GM23338 (cell line): ENCODE measurements at regions not wholly inside any gene's neighbourhood (a gene's known extent, or its start where the extent isn't known, plus 50 kb on each side); places are given as distances from the start of the nearest gene placed in this dataset.
A peak's percentile ranks its signal among the peaks of the same experiment; 100 is the strongest.

Source experiments
- ATAC-seq: fragments of 200-7000 bp; cut with Tn5 transposase; 3 replicates; pipeline ENCODE4 v1.9.1; 2020
- DNase-seq: peaks from one replicate; pipeline ENCODE4 v3.0.0-alpha.2; 2015; ENCODE audit warnings: low spot score
- H2AFZ ChIP-seq: fragments of 200-600 bp; sonication (generic); 2 replicates; pipeline ENCODE4 v1.8.0; 2016; ENCODE audit warnings: antibody characterized with exemption, mild to moderate bottlenecking, moderate library complexity
- H3F3A ChIP-seq: fragments of 200-600 bp; sonication (generic); replicated peaks from 2 replicates; pipeline ENCODE4 v1.8.0; 2017; ENCODE audit warnings: antibody characterized with exemption, mixed run types, low read depth
- H3K27ac ChIP-seq: fragments of 200-600 bp; sonication (generic); 2 replicates; pipeline ENCODE4 v1.6.1; 2016; ENCODE audit warnings: low read depth
- H3K27me3 ChIP-seq: fragments of 200-600 bp; sonication (generic); 2 replicates; pipeline ENCODE4 v1.8.0; 2016; ENCODE audit warnings: mild to moderate bottlenecking, mixed run types, moderate library complexity; ENCODE audit not compliant: insufficient read depth
- H3K36me3 ChIP-seq: fragments of 200-600 bp; sonication (generic); 2 replicates; pipeline ENCODE4 v1.8.0; 2016; ENCODE audit warnings: mild to moderate bottlenecking; ENCODE audit not compliant: insufficient read depth
- H3K4me1 ChIP-seq: fragments of 200-600 bp; sonication (generic); 2 replicates; pipeline ENCODE4 v1.8.0; 2016; ENCODE audit warnings: mild to moderate bottlenecking, moderate library complexity; ENCODE audit not compliant: insufficient read depth
- H3K4me2 ChIP-seq: fragments of 200-600 bp; sonication (generic); 2 replicates; pipeline ENCODE4 v1.7.1; 2017; ENCODE audit warnings: mixed run types
- H3K4me3 ChIP-seq: fragments of 200-600 bp; sonication (generic); 2 replicates; pipeline ENCODE4 v1.6.1; 2016; ENCODE audit warnings: mixed run types
- H3K79me2 ChIP-seq: fragments of 200-600 bp; sonication (generic); replicated peaks from 2 replicates; pipeline ENCODE4 v1.8.0; 2017; ENCODE audit warnings: mild to moderate bottlenecking; ENCODE audit not compliant: insufficient read depth
- H3K9me2 ChIP-seq: fragments of 200-600 bp; sonication (generic); 2 replicates; pipeline ENCODE4 v1.8.0; 2017; ENCODE audit not compliant: insufficient read depth
- H4K20me1 ChIP-seq: fragments of 200-600 bp; sonication (generic); replicated peaks from 2 replicates; pipeline ENCODE4 v1.8.0; 2017; ENCODE audit warnings: mild to moderate bottlenecking; ENCODE audit not compliant: insufficient read depth
- H3K27ac Mint-ChIP-seq: 2 replicates; pipeline ENCODE4 v1.8.0; 2020; ENCODE audit warnings: inconsistent platforms, mild to moderate bottlenecking, moderate library complexity, mixed read lengths
- H3K27me3 Mint-ChIP-seq: 3 replicates; pipeline ENCODE4 v1.8.0; 2022; ENCODE audit warnings: low read depth, mild to moderate bottlenecking, moderate library complexity, mixed read lengths, inconsistent platforms; ENCODE audit not compliant: insufficient read depth, poor library complexity
- H3K36me3 Mint-ChIP-seq: 3 replicates; pipeline ENCODE4 v1.8.0; 2021; ENCODE audit warnings: low read depth, mild to moderate bottlenecking, inconsistent platforms, moderate library complexity, mixed read lengths
- H3K4me1 Mint-ChIP-seq: 3 replicates; pipeline ENCODE4 v1.8.0; 2020; ENCODE audit warnings: mild to moderate bottlenecking, inconsistent platforms, mixed read lengths
- H3K4me3 Mint-ChIP-seq: 3 replicates; pipeline ENCODE4 v1.8.0; 2021; ENCODE audit warnings: moderate library complexity, mild to moderate bottlenecking, inconsistent platforms, mixed read lengths
- H3K9me3 Mint-ChIP-seq: 3 replicates; pipeline ENCODE4 v1.8.0; 2020; ENCODE audit warnings: moderate library complexity, mild to moderate bottlenecking, inconsistent platforms, mixed read lengths
- CTCF ChIP-seq, 2 experiments: fragments of 200-600 bp in 1 of 2; sonication (generic) in 1 of 2; conservative IDR thresholded peaks; 2 replicates each; pipeline versions ENCODE4 v1.5.1 to v1.6.1; 2016 to 2017; ENCODE audit warnings: antibody characterized with exemption in 2 of 2, low read depth in 2 of 2, mild to moderate bottlenecking in 2 of 2, moderate library complexity in 1 of 2
- ETS1 ChIP-seq: IDR thresholded peaks from 2 replicates; pipeline ENCODE4 v1.6.1; 2016; ENCODE audit warnings: antibody characterized with exemption
- EZH2 ChIP-seq: fragments of 200-600 bp; sonication (generic); IDR thresholded peaks from one replicate; pipeline ENCODE4 v1.8.0; 2017; ENCODE audit warnings: antibody characterized with exemption, mild to moderate bottlenecking, low read depth; ENCODE audit not compliant: unreplicated experiment
- EZH2phosphoT487 ChIP-seq: fragments of 200-600 bp; sonication (generic); IDR thresholded peaks from one replicate; pipeline ENCODE4 v1.8.1; 2018; ENCODE audit warnings: antibody characterized with exemption; ENCODE audit not compliant: unreplicated experiment
- JUNB ChIP-seq: IDR thresholded peaks from one replicate; pipeline ENCODE4 v1.6.1; 2016; ENCODE audit warnings: antibody characterized with exemption; ENCODE audit not compliant: unreplicated experiment
- NANOG ChIP-seq: IDR thresholded peaks from 2 replicates; pipeline ENCODE4 v1.6.1; 2016; ENCODE audit warnings: antibody characterized with exemption, borderline replicate concordance
- POLR2AphosphoS5 ChIP-seq: IDR thresholded peaks from 2 replicates; pipeline ENCODE4 v1.6.1; 2016; ENCODE audit warnings: antibody characterized with exemption, low read depth
- REST ChIP-seq: IDR thresholded peaks from one replicate; pipeline ENCODE4 v1.6.1; 2018; ENCODE audit warnings: antibody characterized with exemption; ENCODE audit not compliant: unreplicated experiment
- STAT1 ChIP-seq: IDR thresholded peaks from one replicate; pipeline ENCODE4 v1.6.1; 2016; ENCODE audit warnings: antibody characterized with exemption; ENCODE audit not compliant: unreplicated experiment
- ZNF114 ChIP-seq: fragments of 250-450 bp; sonication (Bioruptor Pico); IDR thresholded peaks from 2 replicates; pipeline ENCODE4 v1.5.0; 2020; ENCODE audit warnings: mild to moderate bottlenecking, moderate library complexity

- Histone ChIP-seq H2AFZ (no peak overlapping the region), H3K4me3 (no peak overlapping the region), H4K20me1 (no peaks in the 10 kb centered on the region), H3K36me3 (no peaks in the 10 kb centered on the region), H3K27me3 (no peaks in the 10 kb centered on the region), H3K27ac (no peak overlapping the region), H3K4me1 (peaks cover 34% of the 10 kb centered on the region), H3K9me2 (no peaks in the 10 kb centered on the region), H3K79me2 (no peaks in the 10 kb centered on the region), H3K4me2 (peak overlapping the region; percentile 23; the same call in 1 of the 2 replicates), H3F3A (0 out of 2 replicates have a peak, but pooled peaks cover 3% of the 10 kb centered on the region)
- DNase-seq = no peak
- Mint-ChIP-seq H3K27ac (0 out of 2 replicates have a peak overlapping the region, but pooled peaks have one; percentile 45), H3K4me3 (no peak overlapping the region), H3K4me1 (peaks cover 27% of the 10 kb centered on the region), H3K9me3 (peaks cover 13% of the 10 kb centered on the region), H3K27me3 (no peaks in the 10 kb centered on the region), H3K36me3 (peaks cover 15% of the 10 kb centered on the region)
- TF ChIP-seq STAT1 = no peak
- ATAC-seq = no peak
These were observed 261.2 kb upstream of the FSIP2 start for GRCh38 chr2:185477452-185477851.

- Mint-ChIP-seq H3K4me1 (peaks cover 17% of the 10 kb centered on the region), H3K4me3 (no peak overlapping the region), H3K27ac (no peak overlapping the region), H3K36me3 (peaks cover 27% of the 10 kb centered on the region), H3K9me3 (peaks cover 24% of the 10 kb centered on the region), H3K27me3 (no peaks in the 10 kb centered on the region)
- Histone ChIP-seq H3F3A (no peaks in the 10 kb centered on the region), H3K4me1 (peaks cover 18% of the 10 kb centered on the region), H3K4me2 (peak overlapping the region; percentile 15), H3K27ac (peak overlapping the region; percentile 77), H3K79me2 (no peaks in the 10 kb centered on the region), H2AFZ (no peak overlapping the region), H3K4me3 (no peak overlapping the region), H4K20me1 (no peaks in the 10 kb centered on the region), H3K9me2 (peaks cover 5% of the 10 kb centered on the region; the same call in 1 of the 2 replicates), H3K36me3 (no peaks in the 10 kb centered on the region), H3K27me3 (no peaks in the 10 kb centered on the region)
- DNase-seq (peak; percentile 74), ATAC-seq (peak; percentile 75)
- no peak for TF ChIP-seq STAT1
- no peak for TF ChIP-seq EZH2
- no peak for TF ChIP-seq POLR2AphosphoS5
- no peak for TF ChIP-seq EZH2phosphoT487
- TF ChIP-seq NANOG = no peak
- TF ChIP-seq REST = no peak
- no peak for TF ChIP-seq ETS1
- TF ChIP-seq JUNB = no peak
- no peak for TF ChIP-seq CTCF (conservative IDR thresholded peaks at IDR 0.05; ENCODE audit: low read depth in 2 of 2)
- TF ChIP-seq ZNF114 (CRISPR knock-in tag) = no peak
These were observed 254.0 kb upstream of the FSIP2 start for GRCh38 chr2:185484602-185485001.
